NB4 (cell line): ENCODE measurements at regions not wholly inside any gene's neighbourhood (a gene's known extent, or its start where the extent isn't known, plus 50 kb on each side); places are given as distances from the start of the nearest gene placed in this dataset.

Source experiments
- POLR2A ChIP-seq: IDR thresholded peaks from 2 replicates; pipeline ENCODE4 v1.6.1; 2011; ENCODE audit warnings: mild to moderate bottlenecking; ENCODE audit not compliant: insufficient read length; ENCODE audit errors: extremely low read depth
- TF ChIP-seq, protein P1 (sequence below): IDR thresholded peaks from one replicate; pipeline ENCODE4 v1.5.1; 2012; ENCODE audit warnings: low read depth, low read length

DNA sequence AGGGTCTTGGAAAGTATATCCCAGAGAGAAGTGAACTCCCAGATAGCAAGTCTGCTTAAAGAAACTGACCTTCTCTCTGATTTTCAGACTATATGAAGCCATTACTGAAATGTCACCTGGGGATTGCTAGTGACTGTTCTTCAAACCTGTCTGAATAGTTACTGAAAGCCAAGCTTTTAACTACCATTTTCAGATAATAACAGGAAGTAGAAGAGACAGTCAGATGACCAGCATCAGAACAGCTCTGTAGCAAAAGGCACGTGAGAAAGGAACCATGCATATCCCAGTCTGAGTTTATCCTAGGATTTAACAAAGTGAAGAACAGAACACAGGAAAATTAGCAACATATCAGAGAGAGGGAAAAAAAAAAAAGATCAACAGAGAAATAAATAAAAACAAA, 74.9 kb upstream of the SELENOP start:
- TF ChIP-seq, protein P1, sequence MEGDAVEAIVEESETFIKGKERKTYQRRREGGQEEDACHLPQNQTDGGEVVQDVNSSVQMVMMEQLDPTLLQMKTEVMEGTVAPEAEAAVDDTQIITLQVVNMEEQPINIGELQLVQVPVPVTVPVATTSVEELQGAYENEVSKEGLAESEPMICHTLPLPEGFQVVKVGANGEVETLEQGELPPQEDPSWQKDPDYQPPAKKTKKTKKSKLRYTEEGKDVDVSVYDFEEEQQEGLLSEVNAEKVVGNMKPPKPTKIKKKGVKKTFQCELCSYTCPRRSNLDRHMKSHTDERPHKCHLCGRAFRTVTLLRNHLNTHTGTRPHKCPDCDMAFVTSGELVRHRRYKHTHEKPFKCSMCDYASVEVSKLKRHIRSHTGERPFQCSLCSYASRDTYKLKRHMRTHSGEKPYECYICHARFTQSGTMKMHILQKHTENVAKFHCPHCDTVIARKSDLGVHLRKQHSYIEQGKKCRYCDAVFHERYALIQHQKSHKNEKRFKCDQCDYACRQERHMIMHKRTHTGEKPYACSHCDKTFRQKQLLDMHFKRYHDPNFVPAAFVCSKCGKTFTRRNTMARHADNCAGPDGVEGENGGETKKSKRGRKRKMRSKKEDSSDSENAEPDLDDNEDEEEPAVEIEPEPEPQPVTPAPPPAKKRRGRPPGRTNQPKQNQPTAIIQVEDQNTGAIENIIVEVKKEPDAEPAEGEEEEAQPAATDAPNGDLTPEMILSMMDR, result no peak
- TF ChIP-seq POLR2A, result no peak
